COLO668 (cell line): ENCODE measurements at regions not wholly inside any gene's neighbourhood (a gene's known extent, or its start where the extent isn't known, plus 50 kb on each side); places are given as distances from the start of the nearest gene placed in this dataset.
A peak's percentile ranks its signal among the peaks of the same experiment; 100 is the strongest.

Experiments
- DNase-seq: peaks from one replicate; lab custom pipeline; 2025; ENCODE audit not compliant: unreplicated experiment; lab: John Stamatoyannopoulos, UW

DNA sequence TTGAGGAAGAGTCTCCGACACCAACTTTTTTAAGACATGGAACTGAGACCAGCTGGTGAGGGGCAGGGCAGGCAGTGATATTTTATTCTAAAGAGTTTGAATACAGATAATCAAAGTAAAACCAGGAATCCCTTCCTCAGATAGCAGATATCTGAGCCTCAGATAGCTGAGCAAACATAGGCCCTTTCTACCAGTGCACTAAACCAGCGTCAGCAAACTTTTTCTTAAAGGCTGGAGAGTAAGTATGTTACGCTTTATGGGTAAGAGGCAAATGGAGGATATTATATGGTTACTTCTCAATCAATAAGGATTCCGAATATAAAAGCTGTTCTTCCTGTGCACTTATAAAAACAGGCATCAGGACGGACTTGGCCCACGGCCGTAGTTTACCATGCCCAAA lies 73.9 kb downstream of the WNT5A start:
- no peak for DNase-seq

GRCh38 chr3:55412545-55412944 lies 74.6 kb downstream of the WNT5A start:
- no peak for DNase-seq

- DNase-seq, result no peak
Measured at GRCh38 chr3:55409806-55410205, 77.3 kb downstream of the WNT5A start.

DNA sequence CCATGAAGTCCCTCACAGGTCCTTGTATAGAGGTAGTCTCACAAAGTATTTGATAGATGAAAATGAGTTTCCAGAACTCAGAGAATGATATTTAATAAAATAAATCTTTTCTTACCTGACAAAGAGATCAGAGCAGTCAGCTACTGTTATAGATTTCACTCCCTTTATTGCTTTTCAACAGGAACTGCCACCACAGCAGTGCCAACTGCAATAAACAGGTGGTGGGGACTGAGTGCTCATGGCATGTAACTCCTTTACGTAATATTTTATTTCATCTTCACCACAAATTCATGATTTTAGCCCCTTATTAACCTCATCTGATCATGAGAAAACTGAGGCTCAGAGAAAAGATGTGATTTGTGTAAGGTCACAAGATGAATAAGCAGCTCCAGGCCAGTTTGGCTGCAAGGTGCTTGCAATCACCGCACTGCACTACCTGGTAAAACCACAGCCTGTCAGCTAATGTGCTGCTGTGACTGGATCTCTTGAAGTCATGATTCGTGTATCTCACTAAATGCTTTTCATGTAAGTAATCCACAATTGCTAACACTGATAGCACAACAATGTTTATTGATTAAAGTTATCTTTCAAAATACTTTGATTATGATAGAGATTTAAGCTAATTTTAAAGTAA lies 78.8 kb downstream of the WNT5A start:
- no peak for DNase-seq

- no peak for DNase-seq
Measured at GRCh38 chr3:55407426-55407820, 79.7 kb downstream of the WNT5A start.

DNA sequence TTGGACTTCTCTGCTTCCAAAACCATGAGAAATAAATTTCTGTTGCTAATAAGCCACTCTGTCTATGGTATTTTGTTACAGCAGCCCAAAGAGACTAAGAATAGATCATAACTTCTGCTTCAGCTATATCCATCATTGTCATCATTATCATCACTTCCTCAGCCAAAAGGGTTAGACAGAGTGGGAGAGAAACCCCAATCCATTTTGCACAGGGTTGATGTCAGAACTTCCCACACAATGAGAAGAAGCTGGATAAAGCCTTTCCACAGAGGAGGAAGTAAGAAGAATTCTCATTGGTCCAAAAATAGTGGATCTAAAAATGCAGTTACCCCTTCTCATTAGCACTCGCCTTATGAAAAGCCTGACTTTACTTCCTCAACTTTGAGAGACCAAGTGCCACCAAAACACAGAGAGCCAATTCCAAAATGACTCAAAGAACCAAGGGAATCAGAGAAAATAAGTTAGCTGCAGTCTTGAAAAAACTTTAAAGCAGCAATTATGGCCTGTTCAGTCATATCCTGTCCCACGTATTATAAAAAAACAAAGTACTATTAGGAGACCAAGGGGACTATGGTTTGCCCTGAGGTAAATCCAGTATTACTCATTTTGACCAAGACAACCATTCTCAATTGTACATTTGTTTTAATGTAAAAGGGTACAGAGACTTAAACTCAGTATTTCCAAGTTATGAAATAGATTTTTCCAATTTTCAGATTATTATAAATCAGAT lies 80.2 kb downstream of the WNT5A start:
- DNase-seq, result no peak

- peak; percentile 19 for DNase-seq
Measured at GRCh38 chr3:55405436-55405835, 81.7 kb downstream of the WNT5A start.

GRCh38 chr3:55402886-55403609 lies 84.1 kb downstream of the WNT5A start:
- DNase-seq, result peak; percentile 36

DNA sequence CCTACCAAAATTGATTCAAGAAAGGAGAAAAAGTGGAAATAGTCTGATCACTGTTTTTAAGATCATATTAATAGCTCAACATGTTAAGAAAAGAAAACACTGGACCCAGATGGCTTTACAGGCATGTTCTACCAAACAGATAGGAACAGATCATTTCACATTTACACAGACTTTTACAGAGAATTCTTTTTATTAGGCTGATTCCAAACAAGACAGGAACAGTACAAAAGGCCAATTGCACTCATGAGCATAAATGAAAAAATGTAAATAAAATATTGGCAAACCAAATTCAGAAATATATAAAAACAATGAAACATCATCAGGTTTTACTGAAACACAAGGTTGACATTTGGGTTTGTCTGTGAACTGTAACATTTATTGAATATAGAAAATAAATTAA lies 106.5 kb downstream of the WNT5A start:
- no peak for DNase-seq

- no peak for DNase-seq
Measured at GRCh38 chr3:55376753-55377347, 110.3 kb downstream of the WNT5A start.

DNA sequence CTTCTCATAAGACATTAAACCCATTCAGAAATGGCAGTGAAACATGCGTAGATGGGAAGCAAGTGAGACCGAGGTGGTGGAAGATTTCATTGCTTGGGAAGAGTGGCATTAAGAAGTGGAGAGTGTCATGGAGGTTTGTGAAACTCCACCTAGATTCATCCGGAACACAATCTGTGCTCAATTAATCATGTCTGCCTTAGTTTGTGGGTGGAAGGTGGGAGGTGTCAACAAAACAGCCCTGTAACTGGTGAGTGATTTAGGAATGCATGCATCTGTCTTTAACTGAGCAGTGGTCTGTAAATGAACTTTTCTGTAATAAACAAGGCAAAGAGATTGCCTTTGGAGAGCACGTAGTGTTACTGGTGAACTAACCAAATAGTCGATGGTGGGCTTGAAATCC lies 113.7 kb downstream of the WNT5A start:
- no peak for DNase-seq

DNA sequence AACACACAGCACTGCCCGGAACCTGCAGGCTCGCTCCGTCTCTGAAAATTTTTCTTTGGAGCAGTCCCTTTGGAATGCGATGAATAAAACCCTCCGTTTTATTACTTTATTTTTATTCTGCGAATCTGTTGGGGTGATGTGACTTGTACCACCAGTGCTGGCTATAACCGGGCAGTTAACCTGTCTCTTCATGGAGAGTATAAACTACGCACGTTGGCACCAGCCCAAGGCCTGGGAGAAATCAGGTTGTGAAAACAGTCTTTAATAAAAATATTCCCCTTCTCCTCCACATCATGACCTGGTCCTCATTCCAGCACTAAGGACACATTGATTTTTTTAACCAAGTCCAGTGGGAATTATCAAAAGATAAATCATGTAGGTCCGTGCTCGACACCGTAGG lies 116.8 kb downstream of the WNT5A start:
- no peak for DNase-seq

- no peak for DNase-seq
Measured at GRCh38 chr3:55369141-55369847, 117.8 kb downstream of the WNT5A start.

DNA sequence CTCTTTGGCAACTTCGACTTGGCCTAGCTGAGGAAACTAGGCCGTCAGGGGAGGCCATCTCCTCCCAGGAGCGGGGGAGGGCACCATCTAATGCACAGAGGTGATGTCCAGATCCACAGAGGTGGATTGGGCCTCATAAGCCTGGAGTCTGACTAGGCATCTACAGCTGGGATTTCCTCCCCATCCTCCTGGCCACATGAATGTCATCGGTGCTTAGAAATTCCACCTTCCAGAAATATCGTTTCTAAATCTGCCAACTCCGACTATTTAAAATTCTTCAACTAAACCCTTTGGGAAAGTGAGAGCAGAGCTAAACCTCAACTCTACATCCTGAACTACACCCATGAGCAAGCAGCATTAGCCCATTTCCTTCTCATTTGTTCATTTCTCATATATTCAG lies 118.7 kb downstream of the WNT5A start:
- no peak for DNase-seq

- DNase-seq, result no peak
Measured at GRCh38 chr3:55367384-55367783, 119.7 kb downstream of the WNT5A start.

- no peak for DNase-seq
Measured at GRCh38 chr3:55364421-55364820, 122.7 kb downstream of the WNT5A start.

- DNase-seq, result no peak
Measured at GRCh38 chr3:55362210-55362960, 124.7 kb downstream of the WNT5A start.

DNA sequence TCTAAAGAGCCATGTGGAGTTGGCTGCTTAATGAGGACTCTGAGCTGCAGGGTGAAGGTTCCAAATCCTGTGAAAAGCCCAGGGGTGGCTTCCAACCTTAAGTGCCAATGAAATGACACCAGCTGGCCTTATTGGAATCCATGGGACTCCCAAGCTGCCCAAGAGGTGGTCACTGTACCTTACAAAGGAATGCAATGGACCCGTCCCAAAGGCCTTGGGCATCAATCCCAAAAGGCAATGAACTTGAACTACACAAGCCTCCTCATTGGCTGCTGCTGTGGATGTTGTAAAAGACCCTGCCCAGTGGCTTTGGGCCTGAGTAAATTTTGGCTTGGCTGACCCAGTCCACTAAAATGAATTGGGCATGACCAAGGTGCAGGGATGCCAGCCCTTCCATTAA lies 129.3 kb downstream of the WNT5A start:
- DNase-seq, result no peak

DNA sequence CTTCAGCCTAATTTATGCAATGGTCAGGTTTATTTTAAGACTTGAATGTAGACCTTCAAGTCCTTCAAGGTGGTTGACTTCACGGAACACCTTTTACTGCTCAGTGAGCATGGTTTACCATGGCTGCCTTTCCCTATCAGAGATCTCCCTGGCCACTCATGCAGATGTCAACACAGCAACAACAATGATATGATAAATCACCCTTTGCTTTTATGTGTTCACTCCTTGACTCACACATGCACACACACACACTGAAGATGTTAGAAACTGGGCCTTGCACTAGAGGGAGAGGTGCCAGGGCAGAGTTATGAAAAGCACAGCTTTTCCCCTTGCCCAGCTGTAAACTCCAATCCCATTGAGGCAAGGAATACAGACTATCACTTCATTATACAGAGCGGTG lies 134.4 kb downstream of the WNT5A start:
- DNase-seq, result no peak

DNA sequence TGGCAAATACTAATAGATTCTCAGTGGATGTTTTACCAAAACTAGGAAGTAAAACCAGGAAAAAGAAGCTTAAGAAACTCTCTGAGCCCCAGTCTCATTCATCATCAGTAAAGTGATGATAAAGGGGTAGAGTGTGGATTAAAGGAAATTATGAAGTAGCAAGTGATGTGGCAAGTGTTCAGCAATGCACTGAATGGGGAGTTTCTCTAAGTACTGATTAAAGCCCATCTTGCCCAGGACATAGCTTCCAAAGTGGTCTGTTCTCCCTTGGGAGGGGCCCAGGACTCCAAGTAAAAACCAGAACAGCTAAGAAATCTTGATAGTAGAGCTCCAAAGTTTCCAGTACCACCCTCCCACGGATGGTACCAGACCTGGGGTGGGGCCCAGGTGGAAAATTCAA lies 137.3 kb downstream of the WNT5A start:
- no peak for DNase-seq
